Breast epithelium (tissue), 3 donors: ENCODE measurements at regions not wholly inside any gene's neighbourhood (a gene's known extent, or its start where the extent isn't known, plus 50 kb on each side); places are given as distances from the start of the nearest gene placed in this dataset.

Source experiments
- CTCF ChIP-seq, 3 donors: fragments of 450-650 bp; IDR thresholded peaks; one replicate each; pipeline ENCODE4 v1.5.1; 2016 to 2017; ENCODE audit warnings: antibody characterized with exemption in 3 of 3, mild to moderate bottlenecking in 3 of 3, moderate library complexity in 3 of 3
- POLR2AphosphoS5 ChIP-seq, 3 donors: sonication (generic); formaldehyde crosslinking; IDR thresholded peaks; one replicate each; pipeline ENCODE4 v1.6.1; 2017; ENCODE audit warnings: antibody characterized with exemption in 3 of 3

GRCh38 chr16:82522026-82522425, 104.7 kb upstream of the CDH13 start:
- no peak for TF ChIP-seq CTCF (IDR thresholded peaks at IDR 0.05)
- no peak for TF ChIP-seq POLR2AphosphoS5 (IDR thresholded peaks at IDR 0.05)
